GM23338 (cell line): ENCODE measurements at regions not wholly inside any gene's neighbourhood (a gene's known extent, or its start where the extent isn't known, plus 50 kb on each side); places are given as distances from the start of the nearest gene placed in this dataset.

Experiments used
- ATAC-seq: fragments of 200-7000 bp; cut with Tn5 transposase; 3 replicates; pipeline ENCODE4 v1.9.1; 2020
- DNase-seq: peaks from one replicate; pipeline ENCODE4 v3.0.0-alpha.2; 2015; ENCODE audit warnings: low spot score
- H2AFZ ChIP-seq: fragments of 200-600 bp; sonication (generic); 2 replicates; pipeline ENCODE4 v1.8.0; 2016; ENCODE audit warnings: antibody characterized with exemption, mild to moderate bottlenecking, moderate library complexity
- H3F3A ChIP-seq: fragments of 200-600 bp; sonication (generic); replicated peaks from 2 replicates; pipeline ENCODE4 v1.8.0; 2017; ENCODE audit warnings: antibody characterized with exemption, mixed run types, low read depth
- H3K27ac ChIP-seq: fragments of 200-600 bp; sonication (generic); 2 replicates; pipeline ENCODE4 v1.6.1; 2016; ENCODE audit warnings: low read depth
- H3K27me3 ChIP-seq: fragments of 200-600 bp; sonication (generic); 2 replicates; pipeline ENCODE4 v1.8.0; 2016; ENCODE audit warnings: mild to moderate bottlenecking, mixed run types, moderate library complexity; ENCODE audit not compliant: insufficient read depth
- H3K36me3 ChIP-seq: fragments of 200-600 bp; sonication (generic); 2 replicates; pipeline ENCODE4 v1.8.0; 2016; ENCODE audit warnings: mild to moderate bottlenecking; ENCODE audit not compliant: insufficient read depth
- H3K4me1 ChIP-seq: fragments of 200-600 bp; sonication (generic); 2 replicates; pipeline ENCODE4 v1.8.0; 2016; ENCODE audit warnings: mild to moderate bottlenecking, moderate library complexity; ENCODE audit not compliant: insufficient read depth
- H3K4me2 ChIP-seq: fragments of 200-600 bp; sonication (generic); 2 replicates; pipeline ENCODE4 v1.7.1; 2017; ENCODE audit warnings: mixed run types
- H3K4me3 ChIP-seq: fragments of 200-600 bp; sonication (generic); 2 replicates; pipeline ENCODE4 v1.6.1; 2016; ENCODE audit warnings: mixed run types
- H3K79me2 ChIP-seq: fragments of 200-600 bp; sonication (generic); replicated peaks from 2 replicates; pipeline ENCODE4 v1.8.0; 2017; ENCODE audit warnings: mild to moderate bottlenecking; ENCODE audit not compliant: insufficient read depth
- H3K9me2 ChIP-seq: fragments of 200-600 bp; sonication (generic); 2 replicates; pipeline ENCODE4 v1.8.0; 2017; ENCODE audit not compliant: insufficient read depth
- H4K20me1 ChIP-seq: fragments of 200-600 bp; sonication (generic); replicated peaks from 2 replicates; pipeline ENCODE4 v1.8.0; 2017; ENCODE audit warnings: mild to moderate bottlenecking; ENCODE audit not compliant: insufficient read depth
- H3K27ac Mint-ChIP-seq: 2 replicates; pipeline ENCODE4 v1.8.0; 2020; ENCODE audit warnings: inconsistent platforms, mild to moderate bottlenecking, moderate library complexity, mixed read lengths
- H3K27me3 Mint-ChIP-seq: 3 replicates; pipeline ENCODE4 v1.8.0; 2022; ENCODE audit warnings: low read depth, mild to moderate bottlenecking, moderate library complexity, mixed read lengths, inconsistent platforms; ENCODE audit not compliant: insufficient read depth, poor library complexity
- H3K36me3 Mint-ChIP-seq: 3 replicates; pipeline ENCODE4 v1.8.0; 2021; ENCODE audit warnings: low read depth, mild to moderate bottlenecking, inconsistent platforms, moderate library complexity, mixed read lengths
- H3K4me1 Mint-ChIP-seq: 3 replicates; pipeline ENCODE4 v1.8.0; 2020; ENCODE audit warnings: mild to moderate bottlenecking, inconsistent platforms, mixed read lengths
- H3K4me3 Mint-ChIP-seq: 3 replicates; pipeline ENCODE4 v1.8.0; 2021; ENCODE audit warnings: moderate library complexity, mild to moderate bottlenecking, inconsistent platforms, mixed read lengths
- H3K9me3 Mint-ChIP-seq: 3 replicates; pipeline ENCODE4 v1.8.0; 2020; ENCODE audit warnings: moderate library complexity, mild to moderate bottlenecking, inconsistent platforms, mixed read lengths
- CREB1 ChIP-seq: fragments of 250-450 bp; sonication (Bioruptor Pico); IDR thresholded peaks from 2 replicates; pipeline ENCODE4 v1.5.0; 2020; ENCODE audit warnings: low read depth, mild to moderate bottlenecking, moderate library complexity
- ETS1 ChIP-seq: IDR thresholded peaks from 2 replicates; pipeline ENCODE4 v1.6.1; 2016; ENCODE audit warnings: antibody characterized with exemption
- EZH2 ChIP-seq: fragments of 200-600 bp; sonication (generic); IDR thresholded peaks from one replicate; pipeline ENCODE4 v1.8.0; 2017; ENCODE audit warnings: antibody characterized with exemption, mild to moderate bottlenecking, low read depth; ENCODE audit not compliant: unreplicated experiment
- EZH2phosphoT487 ChIP-seq: fragments of 200-600 bp; sonication (generic); IDR thresholded peaks from one replicate; pipeline ENCODE4 v1.8.1; 2018; ENCODE audit warnings: antibody characterized with exemption; ENCODE audit not compliant: unreplicated experiment
- JUNB ChIP-seq: IDR thresholded peaks from one replicate; pipeline ENCODE4 v1.6.1; 2016; ENCODE audit warnings: antibody characterized with exemption; ENCODE audit not compliant: unreplicated experiment
- NANOG ChIP-seq: IDR thresholded peaks from 2 replicates; pipeline ENCODE4 v1.6.1; 2016; ENCODE audit warnings: antibody characterized with exemption, borderline replicate concordance
- POLR2AphosphoS5 ChIP-seq: IDR thresholded peaks from 2 replicates; pipeline ENCODE4 v1.6.1; 2016; ENCODE audit warnings: antibody characterized with exemption, low read depth
- STAT1 ChIP-seq: IDR thresholded peaks from one replicate; pipeline ENCODE4 v1.6.1; 2016; ENCODE audit warnings: antibody characterized with exemption; ENCODE audit not compliant: unreplicated experiment
- ZNF114 ChIP-seq: fragments of 250-450 bp; sonication (Bioruptor Pico); IDR thresholded peaks from 2 replicates; pipeline ENCODE4 v1.5.0; 2020; ENCODE audit warnings: mild to moderate bottlenecking, moderate library complexity
- ZNF331 ChIP-seq: fragments of 250-450 bp; sonication (Bioruptor Pico); IDR thresholded peaks from 2 replicates; pipeline ENCODE4 v1.5.0; 2020; ENCODE audit warnings: low read depth, mild to moderate bottlenecking, moderate library complexity
- TF ChIP-seq, protein P1 (sequence below): IDR thresholded peaks from one replicate; pipeline ENCODE4 v1.6.1; 2018; ENCODE audit warnings: antibody characterized with exemption; ENCODE audit not compliant: unreplicated experiment
- TF ChIP-seq, protein P2 (sequence below), 2 experiments: fragments of 200-600 bp in 1 of 2; sonication (generic) in 1 of 2; conservative IDR thresholded peaks; 2 replicates each; pipeline versions ENCODE4 v1.5.1 to v1.6.1; 2016 to 2017; ENCODE audit warnings: antibody characterized with exemption in 2 of 2, low read depth in 2 of 2, mild to moderate bottlenecking in 2 of 2, moderate library complexity in 1 of 2

GRCh38 chr11:112814168-112814567 lies 147.1 kb upstream of the NCAM1 start:
- H3K27ac ChIP-seq, result no peak overlapping the region
- H3K9me2 ChIP-seq, result peaks cover 24% of the 10 kb centered on the region
- H3K27me3 Mint-ChIP-seq, result peaks cover 4% of the 10 kb centered on the region
- H3K4me1 ChIP-seq, result peaks cover 7% of the 10 kb centered on the region; the same call in 1 of the 2 replicates
- no peaks in the 10 kb centered on the region for H3K36me3 Mint-ChIP-seq
- no peaks in the 10 kb centered on the region for H3F3A ChIP-seq
- H3K79me2 ChIP-seq, result no peaks in the 10 kb centered on the region
- H3K9me3 Mint-ChIP-seq, result no peaks in the 10 kb centered on the region; the same call in 2 of the 3 replicates
- no peak overlapping the region for H3K4me3 Mint-ChIP-seq
- H3K4me1 Mint-ChIP-seq, result peaks cover 20% of the 10 kb centered on the region
- H3K36me3 ChIP-seq, result no peaks in the 10 kb centered on the region
- no peaks in the 10 kb centered on the region for H4K20me1 ChIP-seq
- ATAC-seq, result no peak
- TF ChIP-seq, protein P1, sequence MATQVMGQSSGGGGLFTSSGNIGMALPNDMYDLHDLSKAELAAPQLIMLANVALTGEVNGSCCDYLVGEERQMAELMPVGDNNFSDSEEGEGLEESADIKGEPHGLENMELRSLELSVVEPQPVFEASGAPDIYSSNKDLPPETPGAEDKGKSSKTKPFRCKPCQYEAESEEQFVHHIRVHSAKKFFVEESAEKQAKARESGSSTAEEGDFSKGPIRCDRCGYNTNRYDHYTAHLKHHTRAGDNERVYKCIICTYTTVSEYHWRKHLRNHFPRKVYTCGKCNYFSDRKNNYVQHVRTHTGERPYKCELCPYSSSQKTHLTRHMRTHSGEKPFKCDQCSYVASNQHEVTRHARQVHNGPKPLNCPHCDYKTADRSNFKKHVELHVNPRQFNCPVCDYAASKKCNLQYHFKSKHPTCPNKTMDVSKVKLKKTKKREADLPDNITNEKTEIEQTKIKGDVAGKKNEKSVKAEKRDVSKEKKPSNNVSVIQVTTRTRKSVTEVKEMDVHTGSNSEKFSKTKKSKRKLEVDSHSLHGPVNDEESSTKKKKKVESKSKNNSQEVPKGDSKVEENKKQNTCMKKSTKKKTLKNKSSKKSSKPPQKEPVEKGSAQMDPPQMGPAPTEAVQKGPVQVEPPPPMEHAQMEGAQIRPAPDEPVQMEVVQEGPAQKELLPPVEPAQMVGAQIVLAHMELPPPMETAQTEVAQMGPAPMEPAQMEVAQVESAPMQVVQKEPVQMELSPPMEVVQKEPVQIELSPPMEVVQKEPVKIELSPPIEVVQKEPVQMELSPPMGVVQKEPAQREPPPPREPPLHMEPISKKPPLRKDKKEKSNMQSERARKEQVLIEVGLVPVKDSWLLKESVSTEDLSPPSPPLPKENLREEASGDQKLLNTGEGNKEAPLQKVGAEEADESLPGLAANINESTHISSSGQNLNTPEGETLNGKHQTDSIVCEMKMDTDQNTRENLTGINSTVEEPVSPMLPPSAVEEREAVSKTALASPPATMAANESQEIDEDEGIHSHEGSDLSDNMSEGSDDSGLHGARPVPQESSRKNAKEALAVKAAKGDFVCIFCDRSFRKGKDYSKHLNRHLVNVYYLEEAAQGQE, result no peak
- no peak for TF ChIP-seq JUNB
- no peak overlapping the region for H3K27ac Mint-ChIP-seq
- no peak overlapping the region for H3K4me3 ChIP-seq
- DNase-seq, result no peak
- H2AFZ ChIP-seq, result no peak overlapping the region
- no peaks in the 10 kb centered on the region for H3K27me3 ChIP-seq
- H3K4me2 ChIP-seq, result no peak overlapping the region

- no peaks in the 10 kb centered on the region for H3K27me3 ChIP-seq
- H2AFZ ChIP-seq, result peak overlapping the region; percentile 72; the same call in 1 of the 2 replicates
- no peak overlapping the region for H3K27ac ChIP-seq
- no peak overlapping the region for H3K4me2 ChIP-seq
- Mint-ChIP-seq H3K4me1 (peaks cover 39% of the 10 kb centered on the region), H3K27ac (no peak overlapping the region), H3K4me3 (no peak overlapping the region), H3K27me3 (peaks cover 6% of the 10 kb centered on the region), H3K36me3 (peaks cover 22% of the 10 kb centered on the region), H3K9me3 (peaks cover 16% of the 10 kb centered on the region)
- H4K20me1 ChIP-seq, result no peaks in the 10 kb centered on the region
- H3K79me2 ChIP-seq, result no peaks in the 10 kb centered on the region
- ATAC-seq (peak; percentile 41), DNase-seq (peak; percentile 11)
- no peak overlapping the region for H3K4me3 ChIP-seq
- peaks cover 31% of the 10 kb centered on the region for H3K9me2 ChIP-seq
- H3K36me3 ChIP-seq, result 0 out of 2 replicates have a peak, but pooled peaks cover 8% of the 10 kb centered on the region
- H3K4me1 ChIP-seq, result peaks cover 16% of the 10 kb centered on the region
- no peaks in the 10 kb centered on the region for H3F3A ChIP-seq
- TF ChIP-seq POLR2AphosphoS5 (no peak), NANOG (no peak), EZH2 (no peak), EZH2phosphoT487 (no peak), JUNB (no peak), ETS1 (no peak), ZNF331 (no peak), STAT1 (no peak), CREB1 (CRISPR knock-in tag) (no peak), ZNF114 (CRISPR knock-in tag) (no peak)
- TF ChIP-seq, protein P2, sequence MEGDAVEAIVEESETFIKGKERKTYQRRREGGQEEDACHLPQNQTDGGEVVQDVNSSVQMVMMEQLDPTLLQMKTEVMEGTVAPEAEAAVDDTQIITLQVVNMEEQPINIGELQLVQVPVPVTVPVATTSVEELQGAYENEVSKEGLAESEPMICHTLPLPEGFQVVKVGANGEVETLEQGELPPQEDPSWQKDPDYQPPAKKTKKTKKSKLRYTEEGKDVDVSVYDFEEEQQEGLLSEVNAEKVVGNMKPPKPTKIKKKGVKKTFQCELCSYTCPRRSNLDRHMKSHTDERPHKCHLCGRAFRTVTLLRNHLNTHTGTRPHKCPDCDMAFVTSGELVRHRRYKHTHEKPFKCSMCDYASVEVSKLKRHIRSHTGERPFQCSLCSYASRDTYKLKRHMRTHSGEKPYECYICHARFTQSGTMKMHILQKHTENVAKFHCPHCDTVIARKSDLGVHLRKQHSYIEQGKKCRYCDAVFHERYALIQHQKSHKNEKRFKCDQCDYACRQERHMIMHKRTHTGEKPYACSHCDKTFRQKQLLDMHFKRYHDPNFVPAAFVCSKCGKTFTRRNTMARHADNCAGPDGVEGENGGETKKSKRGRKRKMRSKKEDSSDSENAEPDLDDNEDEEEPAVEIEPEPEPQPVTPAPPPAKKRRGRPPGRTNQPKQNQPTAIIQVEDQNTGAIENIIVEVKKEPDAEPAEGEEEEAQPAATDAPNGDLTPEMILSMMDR (conservative IDR thresholded peaks at IDR 0.05; ENCODE audit: low read depth in 2 of 2), result no peak
Observed at GRCh38 chr11:112817376-112817775, 143.8 kb upstream of the NCAM1 start.
